CD4-positive, alpha-beta T cell treated with Interferon alpha-2 for 1 hour (primary cell): ENCODE measurements at regions not wholly inside any gene's neighbourhood (a gene's known extent, or its start where the extent isn't known, plus 50 kb on each side); places are given as distances from the start of the nearest gene placed in this dataset.

Experiments
- DNase-seq, 2 donors: peaks; one replicate each; pipeline ENCODE4 v3.0.0-alpha.2; 2020 to 2022

DNA sequence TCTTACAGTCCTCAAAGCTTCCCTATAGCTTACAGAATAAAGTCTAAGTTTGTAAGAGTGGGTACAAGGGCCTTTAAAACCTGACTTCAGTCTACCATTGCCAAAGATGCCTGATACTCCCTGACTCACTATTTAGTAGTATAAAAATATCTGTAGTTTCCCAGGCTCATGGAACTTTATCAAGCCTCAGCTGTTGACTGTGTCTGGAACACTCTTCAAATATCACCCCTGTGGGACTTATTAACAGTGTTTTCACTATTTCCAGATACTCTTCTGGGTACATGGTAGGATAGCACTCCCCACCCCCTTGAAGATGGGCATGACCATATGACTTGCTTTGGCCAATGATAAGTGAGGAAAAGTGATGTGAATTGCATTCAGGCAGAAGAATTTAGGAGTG is 105.3 kb upstream of the TENT5A start:
- DNase-seq, result no peak

GRCh38 chr6:81856872-81857271 is 104.4 kb upstream of the TENT5A start:
- no peak for DNase-seq

DNA sequence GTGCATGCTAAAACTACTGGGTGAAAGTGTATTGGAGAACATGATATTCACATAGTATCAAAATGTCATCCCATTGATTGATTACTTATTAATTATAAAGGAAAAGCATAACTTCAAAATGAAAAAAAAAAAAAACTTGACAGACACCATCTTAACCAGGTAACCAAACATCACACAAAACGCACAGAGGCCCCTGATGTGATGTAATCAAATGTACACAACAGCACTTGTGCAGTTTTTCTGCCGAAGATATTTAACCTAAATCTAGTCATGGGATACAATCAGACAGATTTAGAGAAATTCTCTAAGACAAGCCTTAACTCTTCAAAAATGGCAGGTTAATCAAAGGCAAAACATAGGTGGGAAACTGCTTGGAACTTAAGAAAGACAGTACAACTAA is 102.0 kb upstream of the TENT5A start:
- no peak for DNase-seq

GRCh38 chr6:81853975-81854374 is 101.5 kb upstream of the TENT5A start:
- DNase-seq, result no peak

- DNase-seq, result no peak
Measured at GRCh38 chr6:81849248-81849647, 96.8 kb upstream of the TENT5A start.

GRCh38 chr6:81847866-81848265 is 95.4 kb upstream of the TENT5A start:
- DNase-seq, result no peak

- no peak for DNase-seq
Measured at GRCh38 chr6:81844686-81845085, 92.2 kb upstream of the TENT5A start.

DNA sequence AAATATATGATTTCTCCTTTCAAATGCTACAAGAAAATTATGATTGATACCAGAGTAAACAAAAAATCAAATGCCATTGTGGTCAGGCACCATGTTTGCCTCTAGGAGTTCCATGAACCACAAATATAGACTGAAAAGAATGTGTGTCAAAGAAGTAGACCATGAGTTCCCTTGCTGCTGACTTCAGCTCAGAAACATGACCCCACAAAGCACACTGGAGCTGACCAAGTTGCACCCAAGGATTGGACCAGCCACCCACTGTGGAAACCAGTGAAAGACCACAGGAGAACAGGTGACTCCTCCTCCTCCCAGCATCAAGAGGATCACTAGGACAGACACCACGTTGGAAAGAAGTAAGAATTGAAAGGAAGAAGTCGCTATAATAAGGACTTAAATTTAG is 90.8 kb upstream of the TENT5A start:
- no peak for DNase-seq

DNA sequence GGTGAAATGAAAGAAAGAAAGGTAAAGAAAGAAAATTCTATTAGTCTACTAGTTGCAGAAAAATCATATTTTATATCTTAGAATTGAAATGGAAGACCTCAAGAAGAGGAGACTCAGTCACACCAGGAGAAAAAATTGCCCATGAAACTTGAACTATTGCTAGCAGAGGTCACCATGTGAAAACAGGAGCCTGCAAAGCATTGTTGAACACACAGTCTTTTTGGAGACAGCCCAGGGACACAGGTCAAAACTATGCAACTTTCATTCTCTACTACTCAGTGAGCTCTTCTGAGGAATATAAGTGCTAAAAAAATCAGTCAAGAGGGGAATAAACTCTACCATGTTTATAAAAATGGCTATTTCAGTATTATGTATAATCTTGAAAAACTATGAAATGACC is 89.8 kb upstream of the TENT5A start:
- DNase-seq, result no peak

GRCh38 chr6:81838724-81839426 is 86.4 kb upstream of the TENT5A start:
- DNase-seq, result no peak

DNA sequence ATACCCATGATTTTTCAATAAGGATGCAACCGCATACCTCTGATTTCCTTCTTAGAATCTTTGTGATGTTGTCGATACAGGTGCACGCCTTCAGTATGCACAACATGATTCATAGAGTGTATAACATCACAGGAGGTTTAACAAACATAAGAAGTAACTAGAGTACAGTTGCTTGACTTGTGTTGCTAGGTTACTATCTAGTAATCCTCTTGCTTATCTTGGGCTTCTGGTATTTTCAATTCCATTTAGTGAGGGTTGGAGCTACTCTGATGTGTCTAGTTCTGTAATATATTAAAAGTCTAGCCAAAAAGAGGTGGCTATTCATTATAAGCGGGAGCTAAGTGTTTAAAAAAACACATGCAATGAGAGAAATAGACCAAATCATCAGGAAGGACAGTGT is 85.5 kb upstream of the TENT5A start:
- DNase-seq, result no peak

DNA sequence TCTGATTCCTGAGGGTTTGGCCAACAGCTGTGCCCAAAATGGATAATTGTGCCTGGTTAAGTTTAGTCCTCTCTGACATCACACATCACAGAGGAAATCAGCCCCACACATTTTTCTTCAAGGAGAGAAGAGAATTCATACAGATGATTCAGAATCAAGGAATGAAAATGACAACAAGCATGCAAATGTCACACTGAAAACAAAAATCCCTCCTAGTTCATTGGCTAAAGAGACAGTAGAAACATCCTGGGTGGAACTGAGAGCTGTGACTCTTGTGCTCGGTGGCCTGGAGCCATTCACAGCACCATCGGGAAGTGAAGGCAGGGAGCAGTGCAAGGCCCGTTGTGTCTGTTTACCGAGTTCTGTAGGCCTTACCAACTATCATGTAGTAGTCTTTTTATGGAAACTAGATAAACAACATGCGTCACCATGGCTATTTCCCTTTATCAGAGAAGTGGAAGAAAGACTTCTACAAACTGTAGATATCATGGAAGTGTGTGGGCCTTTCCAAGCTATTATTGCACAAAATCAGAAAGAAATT is 81.7 kb upstream of the TENT5A start:
- no peak for DNase-seq

DNA sequence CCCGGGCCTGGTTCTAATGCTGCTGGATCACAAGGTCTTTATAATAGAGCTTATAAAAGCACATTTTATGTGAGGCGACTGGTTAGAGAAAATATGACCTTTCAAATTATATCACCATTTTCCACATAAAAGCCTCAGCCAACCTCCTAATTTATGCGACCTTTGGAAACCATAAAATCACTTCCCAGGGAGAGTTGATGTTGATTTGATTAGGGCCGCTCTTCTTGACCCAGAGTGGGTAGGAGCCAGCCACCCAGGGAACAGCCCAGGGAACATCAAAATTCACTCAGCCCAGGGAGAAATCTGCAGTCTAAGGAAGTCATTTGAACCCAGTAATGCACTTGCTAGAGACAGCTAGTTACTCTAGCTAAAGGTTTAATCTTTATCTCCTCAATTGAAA is 79.8 kb upstream of the TENT5A start:
- DNase-seq, result no peak

GRCh38 chr6:81831274-81831673 is 78.8 kb upstream of the TENT5A start:
- no peak for DNase-seq

DNA sequence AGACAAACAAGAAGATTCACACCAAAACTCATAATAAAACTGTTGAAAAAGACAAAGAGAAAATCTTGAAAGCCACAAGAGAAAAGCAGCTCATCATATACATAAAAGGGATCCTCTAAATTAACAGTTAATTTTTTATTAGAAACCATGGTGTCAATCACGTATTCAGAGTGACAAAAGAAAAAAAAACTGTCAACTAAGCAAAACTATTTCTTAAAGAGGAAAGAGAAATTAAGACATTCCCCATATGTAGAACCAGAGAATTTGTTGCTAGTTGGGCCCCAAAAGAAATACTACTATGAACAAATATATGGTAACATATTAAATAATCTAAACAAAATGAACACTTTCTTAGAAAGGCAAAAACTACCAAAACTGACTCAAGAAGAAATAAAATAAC is 74.3 kb upstream of the TENT5A start:
- no peak for DNase-seq

DNA sequence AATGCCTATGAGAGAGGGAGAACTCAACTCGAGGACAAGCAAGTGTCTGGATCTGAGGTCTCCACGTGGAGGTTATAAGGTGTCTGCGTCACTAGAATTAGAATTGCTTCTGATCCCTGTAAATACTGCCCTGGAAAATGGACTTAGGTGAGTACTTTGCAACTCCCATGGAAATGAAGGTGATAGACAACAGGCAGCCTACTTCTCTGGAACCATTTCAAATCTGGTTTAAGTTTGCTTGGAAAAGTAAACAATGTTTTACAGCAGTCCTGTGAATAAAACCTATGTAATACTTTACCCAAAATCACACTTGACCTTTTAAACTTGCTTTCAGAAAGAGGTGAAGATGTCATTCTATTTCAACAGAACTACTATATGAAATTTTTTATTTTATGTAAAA is 70.1 kb upstream of the TENT5A start:
- DNase-seq, result no peak

DNA sequence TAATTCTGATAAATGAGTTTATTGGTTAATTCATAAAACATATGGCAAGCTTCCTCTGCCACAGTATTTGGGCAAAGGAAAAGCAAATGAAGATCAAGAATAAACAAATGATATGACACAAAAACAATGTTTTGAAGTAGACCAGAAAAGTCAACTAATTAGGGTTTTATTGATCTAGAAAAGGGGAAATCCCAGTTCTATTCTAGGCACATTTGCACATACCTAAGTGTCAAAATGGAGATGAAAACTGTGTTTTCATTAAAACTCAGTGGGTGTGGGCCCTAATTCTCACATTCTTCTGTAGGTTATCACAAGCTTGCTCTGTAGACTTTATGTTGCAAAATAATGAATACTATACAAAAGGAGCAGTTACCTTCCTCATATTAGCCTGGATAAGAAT is 69.0 kb upstream of the TENT5A start:
- no peak for DNase-seq

DNA sequence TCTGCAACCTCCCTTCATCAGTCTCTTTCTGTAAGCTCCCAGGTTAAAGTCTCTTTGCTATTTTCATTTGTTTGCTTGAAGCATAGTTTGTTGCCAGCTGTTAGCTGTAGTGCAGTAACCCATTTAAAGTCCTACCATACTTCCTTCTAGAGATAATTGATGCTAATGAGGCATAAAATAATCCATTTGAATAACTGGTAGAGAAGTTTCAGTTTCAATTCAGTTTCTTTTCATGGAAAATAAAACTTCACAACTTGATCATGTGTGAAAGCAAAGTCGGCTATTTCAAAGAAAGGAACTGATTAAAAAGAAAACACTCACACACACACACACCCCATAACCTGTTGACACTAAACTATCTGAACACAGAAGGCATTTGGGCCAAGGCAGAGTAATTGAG is 68.5 kb upstream of the TENT5A start:
- peak in 1 of 2 donors; percentile 7 for DNase-seq

DNA sequence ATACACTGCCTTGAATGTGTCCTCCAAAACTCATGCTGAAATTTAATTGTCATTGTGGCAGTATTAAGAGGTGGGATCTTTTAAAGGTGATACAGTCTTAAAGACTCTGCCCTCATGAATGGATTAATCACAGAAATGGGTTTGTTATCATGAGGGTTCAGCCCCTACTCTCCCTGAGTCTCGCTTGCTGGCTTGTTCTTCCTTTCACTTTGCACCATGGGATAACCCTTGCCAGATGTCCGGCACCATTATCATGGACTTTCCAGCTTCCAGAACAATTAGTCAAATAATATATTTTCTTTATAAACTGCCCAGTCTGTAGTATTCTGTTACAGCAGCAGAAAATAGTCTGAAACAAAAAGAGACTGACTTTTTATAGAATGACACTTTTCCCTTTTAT is 67.9 kb upstream of the TENT5A start:
- no peak for DNase-seq

GRCh38 chr6:81819767-81820166 is 67.3 kb upstream of the TENT5A start:
- no peak for DNase-seq

GRCh38 chr6:81818901-81819361 is 66.5 kb upstream of the TENT5A start:
- DNase-seq, result no peak

- no peak for DNase-seq
Measured at GRCh38 chr6:81816380-81816779, 63.9 kb upstream of the TENT5A start.

DNA sequence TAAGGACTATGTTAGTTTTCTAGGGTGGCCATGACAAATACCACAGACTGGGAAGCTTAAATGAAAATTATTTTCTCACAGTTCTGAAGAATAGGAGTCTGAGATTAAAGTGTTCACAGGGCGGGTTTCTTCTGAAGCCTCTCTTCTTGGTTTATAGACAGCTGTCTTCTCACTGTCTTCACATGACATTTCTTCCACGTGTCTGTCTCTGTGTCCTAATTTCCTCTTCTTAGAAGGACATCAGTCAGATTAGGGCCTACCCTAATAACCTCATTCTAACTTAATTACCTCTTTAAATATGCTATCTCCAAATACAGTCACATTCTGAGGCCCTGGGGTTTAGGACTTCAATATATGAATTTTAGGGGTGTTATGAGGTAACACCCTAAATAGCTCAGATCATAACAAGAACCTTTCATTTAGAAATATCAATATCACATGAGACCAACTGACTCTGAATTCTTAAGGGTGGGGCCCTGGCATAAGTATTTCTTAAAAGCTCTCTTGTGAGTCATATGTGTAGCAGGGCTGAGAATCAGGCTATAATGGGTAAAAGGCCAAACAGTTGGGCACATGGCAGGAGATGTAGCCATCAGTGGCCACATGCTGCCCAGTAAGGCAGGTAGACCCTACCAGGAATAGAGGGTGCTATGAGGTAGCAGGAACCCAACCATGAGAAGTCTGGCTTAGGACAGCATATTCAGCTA is 62.0 kb upstream of the TENT5A start:
- DNase-seq, result no peak

DNA sequence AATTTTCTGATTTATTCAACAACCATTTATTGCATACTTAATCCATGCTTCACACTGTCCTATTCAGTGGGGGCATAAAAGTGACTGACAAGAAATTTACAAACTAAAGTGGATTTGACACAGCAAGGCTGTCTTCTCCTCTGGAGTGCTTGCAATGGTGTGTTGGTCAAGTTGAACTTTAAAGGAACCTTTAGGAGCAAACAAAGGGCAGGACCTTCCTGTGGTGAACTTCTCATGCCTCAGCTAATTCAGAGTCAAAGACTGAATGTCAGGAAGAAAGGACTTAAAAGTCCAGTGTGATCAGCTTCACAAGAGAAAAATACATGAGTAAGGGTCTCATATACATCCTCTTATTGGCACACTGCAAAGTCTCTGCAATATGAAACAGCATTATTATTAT is 60.8 kb upstream of the TENT5A start:
- DNase-seq, result no peak

GRCh38 chr6:81812401-81812800 is 59.9 kb upstream of the TENT5A start:
- no peak for DNase-seq
